Mesodermal cell (in vitro differentiated cells): ENCODE measurements at regions not wholly inside any gene's neighbourhood (a gene's known extent, or its start where the extent isn't known, plus 50 kb on each side); places are given as distances from the start of the nearest gene placed in this dataset.

Experiments
- H3K27ac ChIP-seq: 2 replicates; pipeline ENCODE4 v1.7.0; 2013; ENCODE audit warnings: mild to moderate bottlenecking, low read depth, low read length, moderate library complexity; ENCODE audit not compliant: severe bottlenecking
- H3K36me3 ChIP-seq: 2 replicates; pipeline ENCODE4 v1.7.1; 2013; ENCODE audit warnings: mild to moderate bottlenecking, low read length, moderate library complexity; ENCODE audit not compliant: control insufficient read depth, insufficient read depth
- H3K4me1 ChIP-seq: one replicate; pipeline ENCODE4 v1.7.1; 2013; ENCODE audit warnings: mild to moderate bottlenecking, low read length; ENCODE audit not compliant: insufficient read depth, control insufficient read depth, poor library complexity, severe bottlenecking
- H3K4me3 ChIP-seq: 2 replicates; pipeline ENCODE4 v1.7.0; 2013; ENCODE audit warnings: low read length, control low read depth, mild to moderate bottlenecking; ENCODE audit not compliant: insufficient read depth, poor library complexity, severe bottlenecking; ENCODE audit errors: extremely low read depth
- H3K9me3 ChIP-seq: 2 replicates; pipeline ENCODE4 v1.7.1; 2013; ENCODE audit warnings: mild to moderate bottlenecking, low read length, moderate library complexity; ENCODE audit not compliant: control insufficient read depth
- WGBS, 2 experiments: methylation state at CpG; one replicate each; pipeline ENCODE4 v1.1.5; 2013; ENCODE audit warnings: missing lambda C conversion rate in 2 of 2; ENCODE audit not compliant: insufficient coverage in 2 of 2; 5-methylcytosine and 5-hydroxymethylcytosine counted together

- Histone ChIP-seq H3K36me3 (no peaks in the 10 kb centered on the region), H3K9me3 (no peaks in the 10 kb centered on the region), H3K4me3 (no peak overlapping the region), H3K27ac (no peak overlapping the region), H3K4me1 (no peaks in the 10 kb centered on the region)
- 86 to 100% methylated on average over 1 to 3 of the region's 3 CpGs for WGBS, 2 experiments
Measured at GRCh38 chr21:26708223-26708800, 135.2 kb upstream of the CYYR1 start.

- Histone ChIP-seq H3K9me3 (no peaks in the 10 kb centered on the region), H3K4me3 (no peak overlapping the region), H3K4me1 (no peaks in the 10 kb centered on the region), H3K36me3 (no peaks in the 10 kb centered on the region), H3K27ac (no peak overlapping the region)
- WGBS, 2 experiments, result 88 to 100% methylated on average over 1 of the region's 2 CpGs
Measured at GRCh38 chr21:26707246-26707645, 134.2 kb upstream of the CYYR1 start.

GRCh38 chr21:26698416-26698815 lies 125.3 kb upstream of the CYYR1 start:
- 100% methylated on average over 2 of the region's 3 CpGs; no CpG with 5 or more reads in 1 of the 2 experiments for WGBS, 2 experiments
- H3K4me3 ChIP-seq, result no peak overlapping the region
- no peaks in the 10 kb centered on the region for H3K4me1 ChIP-seq
- no peaks in the 10 kb centered on the region for H3K36me3 ChIP-seq
- H3K27ac ChIP-seq, result no peak overlapping the region
- H3K9me3 ChIP-seq, result no peaks in the 10 kb centered on the region

GRCh38 chr21:26691416-26691815 lies 118.3 kb upstream of the CYYR1 start:
- WGBS, 2 experiments, result no CpG with 5 or more reads among the region's 2 CpGs
- Histone ChIP-seq H3K9me3 (no peaks in the 10 kb centered on the region), H3K36me3 (no peaks in the 10 kb centered on the region), H3K4me3 (no peak overlapping the region), H3K27ac (no peak overlapping the region), H3K4me1 (no peaks in the 10 kb centered on the region)

GRCh38 chr21:26686705-26687104 lies 113.6 kb upstream of the CYYR1 start:
- Histone ChIP-seq H3K27ac (no peak overlapping the region), H3K4me3 (no peak overlapping the region), H3K9me3 (no peaks in the 10 kb centered on the region), H3K36me3 (no peaks in the 10 kb centered on the region), H3K4me1 (no peaks in the 10 kb centered on the region)
- 80% methylated on average over 1 of the region's 6 CpGs; no CpG with 5 or more reads in 1 of the 2 experiments for WGBS, 2 experiments

GRCh38 chr21:26686278-26686677 lies 113.2 kb upstream of the CYYR1 start:
- 40 to 50% methylated on average over 2 of the region's 3 CpGs for WGBS, 2 experiments

GRCh38 chr21:26684889-26685288 lies 111.8 kb upstream of the CYYR1 start:
- Histone ChIP-seq H3K4me3 (no peak overlapping the region), H3K27ac (no peak overlapping the region), H3K4me1 (no peaks in the 10 kb centered on the region), H3K36me3 (no peaks in the 10 kb centered on the region), H3K9me3 (no peaks in the 10 kb centered on the region)
- WGBS, 2 experiments, result no CpG with 5 or more reads among the region's 4 CpGs

More at GRCh38 chr21:26686278-26686677, 113.2 kb upstream of the CYYR1 start:
- H3K4me1 ChIP-seq, result no peaks in the 10 kb centered on the region
- no peak overlapping the region for H3K4me3 ChIP-seq
- no peaks in the 10 kb centered on the region for H3K9me3 ChIP-seq
- H3K27ac ChIP-seq, result no peak overlapping the region
- H3K36me3 ChIP-seq, result no peaks in the 10 kb centered on the region

- Histone ChIP-seq H3K4me3 (no peak overlapping the region), H3K4me1 (no peaks in the 10 kb centered on the region), H3K9me3 (no peaks in the 10 kb centered on the region), H3K36me3 (no peaks in the 10 kb centered on the region), H3K27ac (no peak overlapping the region)
- WGBS, 2 experiments, result no CpG with 5 or more reads among the region's 2 CpGs
Measured at GRCh38 chr21:26683996-26684395, 110.9 kb upstream of the CYYR1 start.

GRCh38 chr21:26679284-26679683 lies 106.2 kb upstream of the CYYR1 start:
- no peak overlapping the region for H3K27ac ChIP-seq
- no peaks in the 10 kb centered on the region for H3K36me3 ChIP-seq
- H3K4me1 ChIP-seq, result no peaks in the 10 kb centered on the region
- H3K9me3 ChIP-seq, result no peaks in the 10 kb centered on the region
- no peak overlapping the region for H3K4me3 ChIP-seq
- 90 to 100% methylated on average over 1 to 2 of the region's 3 CpGs for WGBS, 2 experiments

GRCh38 chr21:26674323-26674722 lies 101.2 kb upstream of the CYYR1 start:
- H3K4me1 ChIP-seq, result no peaks in the 10 kb centered on the region
- WGBS, 2 experiments, result 72 to 82% methylated on average over 3 to 4 of the region's 5 CpGs
- H3K4me3 ChIP-seq, result no peak overlapping the region
- H3K27ac ChIP-seq, result no peak overlapping the region
- no peaks in the 10 kb centered on the region for H3K9me3 ChIP-seq
- H3K36me3 ChIP-seq, result no peaks in the 10 kb centered on the region

- Histone ChIP-seq H3K4me3 (no peak overlapping the region), H3K4me1 (no peaks in the 10 kb centered on the region), H3K27ac (no peak overlapping the region), H3K9me3 (peaks cover 6% of the 10 kb centered on the region), H3K36me3 (no peaks in the 10 kb centered on the region)
- WGBS, 2 experiments, result 88 to 92% methylated on average over 4 of the region's 4 CpGs
Measured at GRCh38 chr21:26669215-26669764, 96.2 kb upstream of the CYYR1 start.
